ENCODE measurements at regions not wholly inside any gene's neighbourhood (a gene's known extent, or its start where the extent isn't known, plus 50 kb on each side); places are given as distances from the start of the nearest gene placed in this dataset.
"Not testable (repeated sequence)": the region's sequence is repeated elsewhere in the genome, so short reads cannot be mapped to it uniquely, and the experiment has no call there.

GRCh38 chr13:62119739-62120700 is 704.4 kb upstream of the PCDH20 start:
- no peaks in the 10 kb centered on the region for H3K27me3 ChIP-seq (replicated peaks; ENCODE audit: insufficient read depth)
- TF ChIP-seq, protein P1, sequence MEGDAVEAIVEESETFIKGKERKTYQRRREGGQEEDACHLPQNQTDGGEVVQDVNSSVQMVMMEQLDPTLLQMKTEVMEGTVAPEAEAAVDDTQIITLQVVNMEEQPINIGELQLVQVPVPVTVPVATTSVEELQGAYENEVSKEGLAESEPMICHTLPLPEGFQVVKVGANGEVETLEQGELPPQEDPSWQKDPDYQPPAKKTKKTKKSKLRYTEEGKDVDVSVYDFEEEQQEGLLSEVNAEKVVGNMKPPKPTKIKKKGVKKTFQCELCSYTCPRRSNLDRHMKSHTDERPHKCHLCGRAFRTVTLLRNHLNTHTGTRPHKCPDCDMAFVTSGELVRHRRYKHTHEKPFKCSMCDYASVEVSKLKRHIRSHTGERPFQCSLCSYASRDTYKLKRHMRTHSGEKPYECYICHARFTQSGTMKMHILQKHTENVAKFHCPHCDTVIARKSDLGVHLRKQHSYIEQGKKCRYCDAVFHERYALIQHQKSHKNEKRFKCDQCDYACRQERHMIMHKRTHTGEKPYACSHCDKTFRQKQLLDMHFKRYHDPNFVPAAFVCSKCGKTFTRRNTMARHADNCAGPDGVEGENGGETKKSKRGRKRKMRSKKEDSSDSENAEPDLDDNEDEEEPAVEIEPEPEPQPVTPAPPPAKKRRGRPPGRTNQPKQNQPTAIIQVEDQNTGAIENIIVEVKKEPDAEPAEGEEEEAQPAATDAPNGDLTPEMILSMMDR (IDR thresholded peaks at IDR 0.05) = peak in 3 of 4 experiments; percentile 16 to 41 (median 34)
- TF ChIP-seq POLR2A (IDR thresholded peaks at IDR 0.05) = no peak
- TF ChIP-seq POLR2AphosphoS5 (IDR thresholded peaks at IDR 0.05) = no peak
- H3K4me3 ChIP-seq = no peak overlapping the region
- no peak overlapping the region for H3K27ac ChIP-seq
- 53% methylated on average over 5 of the region's 5 CpGs for WGBS
- H3K4me1 ChIP-seq (replicated peaks) = no peaks in the 10 kb centered on the region
- H3K9me3 ChIP-seq = no peaks in the 10 kb centered on the region
- DNase-seq (ENCODE audit: low spot score) = no peak
- intact Hi-C loops (cut with DNase I) = no loop called here
- H3K36me3 ChIP-seq = no peaks in the 10 kb centered on the region

GRCh38 chr13:62115831-62116230 is 700.2 kb upstream of the PCDH20 start:
- Histone ChIP-seq H3K36me3 (no peaks in the 10 kb centered on the region), H3K27ac (no peak overlapping the region), H3K27me3 (replicated peaks; ENCODE audit: insufficient read depth) (no peaks in the 10 kb centered on the region), H3K4me1 (replicated peaks) (no peaks in the 10 kb centered on the region), H3K4me3 (no peak overlapping the region), H3K9me3 (no peaks in the 10 kb centered on the region)
- no peak for DNase-seq (ENCODE audit: low spot score)
- intact Hi-C loops (cut with DNase I) = no loop called here
- 78% methylated on average over 4 of the region's 4 CpGs for WGBS
- TF ChIP-seq POLR2AphosphoS5 (IDR thresholded peaks at IDR 0.05) (no peak), POLR2A (IDR thresholded peaks at IDR 0.05) (no peak)
- TF ChIP-seq, protein P1 (IDR thresholded peaks at IDR 0.05) = no peak

GRCh38 chr13:62113179-62113578 is 697.5 kb upstream of the PCDH20 start:
- no peak overlapping the region for H3K27ac ChIP-seq
- no peaks in the 10 kb centered on the region for H3K9me3 ChIP-seq
- DNase-seq (ENCODE audit: low spot score) = no peak
- H3K4me3 ChIP-seq = no peak overlapping the region
- no peaks in the 10 kb centered on the region for H3K27me3 ChIP-seq (replicated peaks; ENCODE audit: insufficient read depth)
- TF ChIP-seq POLR2AphosphoS5 (IDR thresholded peaks at IDR 0.05) = no peak
- TF ChIP-seq, protein P1 (IDR thresholded peaks at IDR 0.05) = no peak
- TF ChIP-seq POLR2A (IDR thresholded peaks at IDR 0.05) = no peak
- no peaks in the 10 kb centered on the region for H3K4me1 ChIP-seq (replicated peaks)
- intact Hi-C loops (cut with DNase I) = no loop called here
- no peaks in the 10 kb centered on the region for H3K36me3 ChIP-seq
- WGBS = 58% methylated on average over 3 of the region's 3 CpGs

GRCh38 chr13:62110079-62110478 is 694.4 kb upstream of the PCDH20 start:
- Histone ChIP-seq H3K4me3 (no peak overlapping the region), H3K9me3 (no peaks in the 10 kb centered on the region), H3K27ac (no peak overlapping the region), H3K27me3 (replicated peaks; ENCODE audit: insufficient read depth) (no peaks in the 10 kb centered on the region), H3K4me1 (replicated peaks) (no peaks in the 10 kb centered on the region), H3K36me3 (no peaks in the 10 kb centered on the region)
- TF ChIP-seq POLR2A (IDR thresholded peaks at IDR 0.05) (no peak), POLR2AphosphoS5 (IDR thresholded peaks at IDR 0.05) (no peak)
- TF ChIP-seq, protein P1 (IDR thresholded peaks at IDR 0.05) = no peak
- intact Hi-C loops (cut with DNase I) = no loop called here
- no peak for DNase-seq (ENCODE audit: low spot score)
- 84% methylated on average over 4 of the region's 4 CpGs for whole genome bisulfite sequencing

DNA sequence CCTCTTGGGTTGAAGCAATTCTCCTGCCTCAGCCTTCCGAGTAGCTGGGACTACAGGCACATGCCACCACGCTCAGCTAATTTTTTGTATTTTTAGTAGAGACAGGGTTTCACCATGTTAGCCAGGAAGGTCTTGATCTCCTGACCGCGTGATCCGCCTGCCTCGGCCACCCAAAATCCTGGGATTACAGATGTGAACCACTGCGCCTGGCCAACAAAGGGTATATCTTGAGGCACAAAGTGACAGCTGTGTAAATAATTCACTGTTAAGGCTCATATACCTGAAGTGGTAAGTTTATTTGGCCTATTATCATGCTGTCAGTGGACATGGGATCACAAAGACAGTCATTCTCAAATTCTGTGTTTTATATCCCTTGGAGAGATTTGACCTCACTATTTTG is 688.5 kb upstream of the PCDH20 start:
- H3K4me3 ChIP-seq; H3K9me3 ChIP-seq; intact Hi-C loops (cut with DNase I); H3K4me1 ChIP-seq (replicated peaks); H3K36me3 ChIP-seq; H3K27me3 ChIP-seq (replicated peaks; ENCODE audit: insufficient read depth); DNase-seq (ENCODE audit: low spot score); H3K27ac ChIP-seq: not testable (repeated sequence)
- WGBS = 85% methylated on average over 7 of the region's 7 CpGs

All from prostate gland (tissue), 2 donors.